DMS53 treated with DMSO at 0.1 percent for 48 hours (cell line): ENCODE measurements at regions not wholly inside any gene's neighbourhood (a gene's known extent, or its start where the extent isn't known, plus 50 kb on each side); places are given as distances from the start of the nearest gene placed in this dataset.

Experiments
- DNase-seq: peaks from one replicate; lab custom pipeline; 2025; ENCODE audit not compliant: unreplicated experiment; lab: John Stamatoyannopoulos, UW

DNA sequence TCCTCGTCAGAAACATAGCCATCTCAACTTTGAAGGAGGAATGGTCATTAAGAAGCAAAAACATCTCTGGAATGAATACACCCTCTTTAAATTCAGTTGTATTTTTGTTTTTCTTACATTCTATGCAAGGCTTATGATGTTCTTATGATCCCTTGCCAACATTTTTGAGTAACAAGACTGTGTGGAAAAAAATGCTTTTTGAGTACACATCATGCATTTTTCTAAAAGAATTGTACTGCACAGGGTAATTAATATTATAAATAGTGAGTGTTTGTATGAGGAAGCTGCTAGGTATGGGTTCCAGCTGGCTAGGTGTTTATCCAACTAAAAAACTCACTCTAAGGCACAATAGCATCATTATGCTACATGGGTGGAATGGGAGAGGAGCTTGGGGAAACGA lies 59.0 kb upstream of the SPATS2L start:
- DNase-seq: no peak

DNA sequence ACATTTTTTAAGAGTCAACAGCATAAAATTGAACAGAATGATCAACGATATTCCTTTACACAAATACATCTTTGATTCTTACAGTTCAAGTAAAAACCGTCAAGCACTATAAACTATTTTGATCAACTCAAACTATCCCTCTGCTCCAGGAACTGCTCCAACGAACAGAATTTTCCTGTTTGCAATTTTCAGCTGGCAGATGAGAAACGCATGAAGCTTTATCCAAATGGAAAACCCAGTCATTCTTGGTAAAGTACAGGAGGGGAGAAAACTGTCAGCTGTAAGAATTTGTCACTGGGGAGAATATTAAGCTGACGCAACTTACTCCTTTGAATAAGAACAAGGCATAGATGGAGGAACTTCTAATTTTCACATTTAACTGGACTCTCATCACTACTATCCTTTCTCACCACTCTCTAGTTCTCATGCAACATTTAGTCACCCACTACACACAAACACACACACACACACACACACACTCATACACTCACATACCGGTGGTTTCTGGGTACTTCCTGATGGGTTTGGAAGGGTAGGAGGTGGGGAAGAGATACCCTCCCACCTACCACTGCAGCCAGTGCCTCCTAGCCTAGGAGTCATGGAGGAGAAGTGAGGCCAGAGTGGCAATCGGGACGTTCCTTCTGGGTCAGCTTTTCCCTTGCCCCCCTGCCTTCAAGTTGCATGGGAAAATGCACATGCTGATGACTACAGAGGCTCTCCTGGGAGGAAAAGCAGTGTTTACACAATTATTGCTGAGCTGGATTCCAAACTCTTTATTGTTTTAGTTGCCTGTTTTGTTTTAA lies 54.0 kb upstream of the SPATS2L start:
- DNase-seq: no peak

DNA sequence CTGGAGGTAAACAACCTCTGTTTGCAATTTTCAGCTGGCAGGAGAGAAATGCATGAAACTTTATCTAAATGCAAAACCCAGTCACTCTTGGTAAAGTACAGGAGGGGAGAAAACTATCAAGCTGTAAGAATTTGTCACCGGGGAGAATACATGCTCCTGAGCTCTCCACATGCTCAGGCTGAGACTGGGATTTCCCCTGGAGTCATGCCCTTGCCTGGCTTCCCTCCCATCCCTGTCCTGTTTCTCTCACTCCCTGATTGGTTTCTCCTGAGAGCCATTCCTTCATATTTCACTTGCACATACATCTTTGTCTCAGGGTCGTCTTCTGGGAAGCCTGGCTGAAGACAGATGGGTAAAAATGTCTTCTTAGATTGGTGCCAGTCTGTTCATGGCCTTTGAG lies 52.9 kb upstream of the SPATS2L start:
- no peak for DNase-seq

DNA sequence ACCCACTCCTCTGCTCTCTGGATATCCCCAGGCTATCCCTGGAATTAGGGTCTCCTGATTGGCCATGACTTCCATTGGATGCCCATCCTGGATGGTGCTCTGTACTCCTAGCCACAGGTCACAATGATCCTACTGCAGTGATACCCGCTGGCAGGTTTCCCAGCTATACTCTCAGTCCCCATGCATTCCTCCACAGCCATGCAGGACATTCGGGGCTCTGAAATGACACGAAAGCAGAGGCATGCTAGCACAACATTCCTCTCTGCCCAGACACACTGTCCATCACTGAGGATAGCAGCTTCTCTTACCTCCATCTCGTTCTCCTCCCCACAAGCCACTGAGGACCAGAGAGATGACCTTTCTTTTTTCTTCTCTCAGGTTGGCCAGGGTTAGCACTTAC lies 51.7 kb upstream of the SPATS2L start:
- DNase-seq: no peak

DNA sequence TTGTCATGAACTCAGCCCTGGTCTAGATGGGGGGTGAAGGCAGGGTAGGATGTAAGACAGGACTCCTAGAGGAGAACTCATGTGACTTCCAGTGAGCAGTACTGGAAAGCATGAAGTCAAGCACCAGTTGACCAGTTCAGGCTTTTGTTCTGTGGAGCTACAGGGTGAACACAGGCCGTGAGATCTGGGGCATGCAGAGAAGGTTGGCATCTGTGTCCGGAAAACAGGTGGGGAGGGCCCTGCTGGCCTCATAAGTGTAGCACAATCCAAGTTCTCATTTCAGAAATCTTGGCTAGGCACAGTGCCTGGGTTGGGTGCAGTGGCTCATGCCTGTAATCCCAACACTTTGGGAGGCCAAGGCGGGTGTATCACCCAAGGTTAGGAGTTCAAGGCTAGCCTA lies 50.9 kb upstream of the SPATS2L start:
- no peak for DNase-seq
